ENCODE measurements at regions not wholly inside any gene's neighbourhood (a gene's known extent, or its start where the extent isn't known, plus 50 kb on each side); places are given as distances from the start of the nearest gene placed in this dataset.

DNA sequence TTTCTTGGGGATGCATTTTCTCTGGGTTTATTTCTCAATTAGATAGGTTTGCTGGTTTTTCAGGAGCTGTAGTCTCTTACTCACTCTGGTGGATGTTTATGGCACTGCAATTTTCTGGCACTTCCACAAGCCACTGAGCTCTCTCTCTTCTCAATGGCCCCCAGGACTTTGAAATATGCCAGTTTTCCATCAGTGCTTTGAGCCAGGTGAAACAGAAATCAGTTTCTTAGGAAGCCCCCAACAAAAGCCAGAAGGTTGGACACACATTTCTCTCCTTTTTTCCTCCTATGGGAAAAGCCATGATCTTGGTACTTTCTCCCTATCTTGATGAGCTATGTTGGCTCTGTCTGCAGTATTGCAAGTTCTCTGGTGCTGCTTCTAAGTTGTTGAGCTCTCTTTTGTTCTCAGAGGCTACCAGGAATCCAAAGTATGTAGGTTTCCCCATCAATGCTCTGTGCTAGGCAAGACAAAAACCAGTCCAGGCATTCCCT is 90.7 kb upstream of the SMIM36 start:
- peak; percentile 61 for TF ChIP-seq CTCF (IDR thresholded peaks at IDR 0.05; ENCODE audit: borderline replicate concordance, control extremely low read depth, extremely low read depth, insufficient read depth, missing control alignments)
- peak; percentile 45 for DNase-seq (ENCODE audit: low spot score)
- in situ Hi-C loops (cut with MboI; ENCODE audit: low sequenced_read_pairs, unreplicated experiment): no loop called here

GRCh38 chr17:55598495-55598894 is 87.2 kb upstream of the SMIM36 start:
- no peak for TF ChIP-seq CTCF (IDR thresholded peaks at IDR 0.05; ENCODE audit: borderline replicate concordance, control extremely low read depth, extremely low read depth, insufficient read depth, missing control alignments)
- no peak for DNase-seq (ENCODE audit: low spot score)
- in situ Hi-C loops (cut with MboI; ENCODE audit: low sequenced_read_pairs, unreplicated experiment): no loop called here

DNA sequence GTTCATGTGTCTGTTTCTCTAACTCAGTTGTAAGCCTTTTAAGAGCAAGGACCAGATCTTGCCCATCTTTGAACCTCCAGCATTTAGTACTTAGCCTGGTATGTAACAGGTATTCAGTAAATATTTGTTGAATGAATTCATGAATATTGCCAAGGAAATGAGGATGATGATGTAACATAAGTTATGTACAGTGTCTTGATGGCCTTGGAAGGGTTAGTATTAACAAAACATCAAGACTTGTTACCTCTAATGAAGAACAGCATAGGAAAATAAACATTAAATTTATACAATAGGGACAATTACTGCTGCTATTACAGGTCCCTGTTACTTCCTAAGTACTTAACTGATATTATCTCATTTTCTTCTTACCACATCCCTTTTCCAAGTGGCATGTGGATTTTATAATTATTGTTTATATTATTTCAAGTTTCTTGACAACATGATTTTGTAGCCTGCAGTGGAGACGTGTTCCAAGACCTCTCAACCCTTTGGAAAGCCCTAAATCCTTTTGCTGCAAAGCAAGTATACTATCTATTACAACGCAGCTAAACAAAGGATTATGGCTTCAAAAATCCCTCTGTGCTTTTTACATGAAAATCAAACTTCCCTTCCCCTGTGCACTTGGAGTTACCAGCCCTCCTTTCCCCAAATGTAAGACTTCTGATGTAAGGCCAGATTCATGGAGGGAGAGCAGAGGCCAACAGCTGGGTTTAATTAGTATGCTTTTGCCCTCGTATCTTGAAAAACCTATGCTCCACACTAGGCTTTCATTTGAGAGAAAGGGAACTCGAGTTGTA is 77.4 kb upstream of the SMIM36 start:
- DNase-seq (ENCODE audit: low spot score): no peak
- TF ChIP-seq CTCF (IDR thresholded peaks at IDR 0.05; ENCODE audit: borderline replicate concordance, control extremely low read depth, extremely low read depth, insufficient read depth, missing control alignments): no peak
- in situ Hi-C loops (cut with MboI; ENCODE audit: low sequenced_read_pairs, unreplicated experiment): no loop called here

DNA sequence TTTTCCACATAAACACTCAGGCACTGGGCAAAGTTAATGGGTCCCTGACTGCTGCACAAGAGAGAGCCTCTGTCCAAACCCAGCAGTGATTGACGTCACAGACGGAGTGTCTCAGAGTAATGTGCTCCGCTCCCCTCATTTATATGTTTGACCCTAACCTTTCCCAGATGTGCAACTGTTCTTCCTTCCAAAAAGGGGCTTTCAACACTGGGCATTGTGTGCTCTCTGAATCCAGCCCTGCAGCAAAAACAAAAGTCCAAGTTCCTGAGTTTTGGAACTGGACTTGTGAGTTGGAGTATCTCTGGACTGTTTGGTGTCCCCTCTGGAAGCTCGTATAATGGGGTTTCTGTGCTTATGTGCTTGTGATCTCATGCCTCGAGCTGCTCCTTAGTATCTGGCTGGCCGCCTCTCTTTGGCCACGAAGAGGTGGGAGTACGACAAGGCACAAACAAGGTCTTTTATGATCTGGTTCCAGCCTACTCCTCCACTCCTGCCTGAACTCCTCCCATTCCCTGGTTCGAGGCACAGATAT is 76.4 kb upstream of the SMIM36 start:
- in situ Hi-C loops (cut with MboI; ENCODE audit: low sequenced_read_pairs, unreplicated experiment): no loop called here
- no peak for DNase-seq (ENCODE audit: low spot score)
- no peak for TF ChIP-seq CTCF (IDR thresholded peaks at IDR 0.05; ENCODE audit: borderline replicate concordance, control extremely low read depth, extremely low read depth, insufficient read depth, missing control alignments)

GRCh38 chr17:55585629-55586028 is 74.4 kb upstream of the SMIM36 start:
- DNase-seq (ENCODE audit: low spot score): no peak
- in situ Hi-C loops (cut with MboI; ENCODE audit: low sequenced_read_pairs, unreplicated experiment): no loop called here
- TF ChIP-seq CTCF (IDR thresholded peaks at IDR 0.05; ENCODE audit: borderline replicate concordance, control extremely low read depth, extremely low read depth, insufficient read depth, missing control alignments): no peak

- in situ Hi-C loops (cut with MboI; ENCODE audit: low sequenced_read_pairs, unreplicated experiment): no loop called here
- no peak for DNase-seq (ENCODE audit: low spot score)
- TF ChIP-seq CTCF (IDR thresholded peaks at IDR 0.05; ENCODE audit: borderline replicate concordance, control extremely low read depth, extremely low read depth, insufficient read depth, missing control alignments): no peak
These were observed 73.6 kb upstream of the SMIM36 start for GRCh38 chr17:55584861-55585260.
